ENCODE measurements at regions not wholly inside any gene's neighbourhood (a gene's known extent, or its start where the extent isn't known, plus 50 kb on each side); places are given as distances from the start of the nearest gene placed in this dataset.

GRCh38 chr20:52859156-52859876 is 112.8 kb upstream of the TSHZ2 start:
- DNase-seq: no peak

GRCh38 chr20:52852714-52853113 is 119.4 kb upstream of the TSHZ2 start:
- DNase-seq: no peak

- DNase-seq: no peak
Measured at GRCh38 chr20:52847731-52848359, 124.3 kb upstream of the TSHZ2 start.

GRCh38 chr20:52847029-52847660 is 125.0 kb upstream of the TSHZ2 start:
- DNase-seq: no peak

GRCh38 chr20:52845044-52845443 is 127.1 kb upstream of the TSHZ2 start:
- no peak for DNase-seq

GRCh38 chr20:52843425-52843824 is 128.7 kb upstream of the TSHZ2 start:
- DNase-seq: no peak

- no peak for DNase-seq
Measured at GRCh38 chr20:52841003-52841402, 131.2 kb upstream of the TSHZ2 start.

- DNase-seq: no peak
Measured at GRCh38 chr20:52840041-52840440, 132.1 kb upstream of the TSHZ2 start.

- DNase-seq: no peak
Measured at GRCh38 chr20:52838510-52839241, 133.5 kb upstream of the TSHZ2 start.

- peak; percentile 47 for DNase-seq
Measured at GRCh38 chr20:52837378-52837777, 134.8 kb upstream of the TSHZ2 start.

GRCh38 chr20:52833901-52834300 is 138.3 kb upstream of the TSHZ2 start:
- DNase-seq: no peak

- no peak for DNase-seq
Measured at GRCh38 chr20:52832151-52832774, 139.9 kb upstream of the TSHZ2 start.

- DNase-seq: no peak
Measured at GRCh38 chr20:52830598-52830997, 141.6 kb upstream of the TSHZ2 start.

GRCh38 chr20:52829111-52829510 is 143.0 kb upstream of the TSHZ2 start:
- peak; percentile 0 for DNase-seq

- DNase-seq: no peak
Measured at GRCh38 chr20:52828199-52828598, 144.0 kb upstream of the TSHZ2 start.

- DNase-seq: no peak
Measured at GRCh38 chr20:52826722-52827121, 145.4 kb upstream of the TSHZ2 start.

GRCh38 chr20:52826321-52826720 is 145.8 kb upstream of the TSHZ2 start:
- DNase-seq: no peak

GRCh38 chr20:52824494-52825216 is 147.5 kb upstream of the TSHZ2 start:
- DNase-seq: no peak

- no peak for DNase-seq
Measured at GRCh38 chr20:52823303-52823702, 148.9 kb upstream of the TSHZ2 start.

- DNase-seq: no peak
Measured at GRCh38 chr20:52820641-52821292, 151.4 kb upstream of the TSHZ2 start.

- DNase-seq: no peak
Measured at GRCh38 chr20:52818491-52818890, 153.7 kb upstream of the TSHZ2 start.

GRCh38 chr20:52817981-52818380 is 154.2 kb upstream of the TSHZ2 start:
- no peak for DNase-seq
